ENCODE measurements at regions not wholly inside any gene's neighbourhood (a gene's known extent, or its start where the extent isn't known, plus 50 kb on each side); places are given as distances from the start of the nearest gene placed in this dataset.

GRCh38 chrX:73962948-73963347, 110.4 kb upstream of the XIST start:
- Histone ChIP-seq H3K56ac (ENCODE audit: extremely low read depth, insufficient read depth, low read length) (no peak overlapping the region), H2AK9ac (replicated peaks; ENCODE audit: low read depth, low read length, poor library complexity) (no peak overlapping the region), H4K5ac (ENCODE audit: low read depth, low read length) (no peak overlapping the region), H3K9me3 (ENCODE audit: control insufficient read depth, insufficient read depth, low read length) (no peaks in the 10 kb centered on the region), H3K14ac (replicated peaks; ENCODE audit: low read depth, low read length) (no peak overlapping the region), H2BK15ac (ENCODE audit: low read depth, low read length) (no peak overlapping the region), H3K23ac (ENCODE audit: low read depth, low read length) (no peak overlapping the region), H2AK5ac (ENCODE audit: low read depth, low read length) (no peak overlapping the region), H3K79me1 (ENCODE audit: low read depth in 1 of 2, low read length in 2 of 2) (peaks cover 4 to 28% of the 10 kb centered on the region in 2 experiments; a peak in 3 of 4 replicates), H4K8ac (ENCODE audit: low read depth in 2 of 2, low read length in 2 of 2) (no peak overlapping the region), H4K20me1 (ENCODE audit: insufficient read depth, low read length) (peaks cover 43% of the 10 kb centered on the region), H3K36me3 (ENCODE audit: control insufficient read depth, insufficient read depth, low read length) (peaks cover 2% of the 10 kb centered on the region; the same call in 1 of the 2 replicates), H2AFZ (replicated peaks; ENCODE audit: low read length, poor library complexity) (no peak overlapping the region), H3K27ac (ENCODE audit: insufficient read depth, low read length) (no peak overlapping the region), H3K4me3 (ENCODE audit: insufficient read depth, low read depth, low read length) (no peak overlapping the region), H3K4ac (ENCODE audit: low read depth, low read length) (no peak overlapping the region), H2BK20ac (ENCODE audit: low read depth, low read length) (no peak overlapping the region), H3K4me2 (ENCODE audit: low read depth, low read length) (no peak overlapping the region), H4K91ac (ENCODE audit: insufficient read depth, low read depth, low read length) (no peak overlapping the region), H2BK5ac (ENCODE audit: low read depth, low read length, poor library complexity, severe bottlenecking) (no peak overlapping the region), H2BK120ac (ENCODE audit: low read depth, low read length) (no peak overlapping the region), H3K9ac (ENCODE audit: low read depth, low read length) (no peak overlapping the region), H3K9me1 (ENCODE audit: insufficient read depth, low read length) (peaks cover 5% of the 10 kb centered on the region; the same call in 1 of the 2 replicates), H3K4me1 (ENCODE audit: control insufficient read depth, insufficient read depth, low read length) (no peaks in the 10 kb centered on the region), H3K18ac (ENCODE audit: low read depth, low read length) (no peak overlapping the region), H3K27me3 (ENCODE audit: control insufficient read depth, insufficient read depth, low read length) (no peaks in the 10 kb centered on the region)
- no peak for ATAC-seq (ENCODE audit: low read depth)
- TF ChIP-seq MAZ (IDR thresholded peaks at IDR 0.05; ENCODE audit: borderline replicate concordance, low read depth, low read length) (no peak), CEBPB (IDR thresholded peaks at IDR 0.05; ENCODE audit: low read depth, low read length) (no peak), USF2 (IDR thresholded peaks at IDR 0.05; ENCODE audit: low read depth, low read length) (no peak), MAFK (IDR thresholded peaks at IDR 0.05; ENCODE audit: low read depth, low read length) (no peak), RAD21 (IDR thresholded peaks at IDR 0.05; ENCODE audit: low read length) (no peak), SMC3 (IDR thresholded peaks at IDR 0.05; ENCODE audit: low read depth, low read length) (no peak), RCOR1 (IDR thresholded peaks at IDR 0.05; ENCODE audit: insufficient replicate concordance, low read length) (no peak), NFE2L2 (IDR thresholded peaks at IDR 0.05; ENCODE audit: low read depth, low read length) (no peak), POLR2A (IDR thresholded peaks at IDR 0.05; ENCODE audit: low read depth, low read length) (no peak), RFX5 (IDR thresholded peaks at IDR 0.05; ENCODE audit: low read depth, low read length) (no peak), MXI1 (IDR thresholded peaks at IDR 0.05; ENCODE audit: borderline replicate concordance, low read depth, low read length) (no peak), BHLHE40 (IDR thresholded peaks at IDR 0.05; ENCODE audit: low read depth, low read length) (no peak), CTCF (conservative IDR thresholded peaks at IDR 0.05; ENCODE audit: low read depth, low read length) (no peak), ELK1 (IDR thresholded peaks at IDR 0.05; ENCODE audit: borderline replicate concordance, low read depth, low read length) (no peak), CHD1 (IDR thresholded peaks at IDR 0.05; ENCODE audit: low read depth, low read length) (no peak)
- CTCF ChIA-PET: no interaction called here
- intact Hi-C loops (cut with micrococcal nuclease): no loop called here
- in situ Hi-C loops (cut with MboI; ENCODE audit: low sequenced_read_pairs): no loop called here
- DNase-seq: no peak
- dilution Hi-C loops (cut with HindIII; ENCODE audit: low sequenced_read_pairs, unreplicated experiment): no loop called here
- POLR2A ChIA-PET (ENCODE audit: unreplicated experiment): no interaction called here
- BruUV-seq (replicated peaks): no TSS peak
- 100% methylated on average over 2 of the region's 8 CpGs; no CpG with 5 or more reads in 1 of the 2 experiments for WGBS, 2 experiments (ENCODE audit: extremely low coverage in 2 of 2, insufficient read length in 1 of 2)

Measured in IMR-90 (cell line).